Lower leg skin (tissue), 4 donors: ENCODE measurements at regions not wholly inside any gene's neighbourhood (a gene's known extent, or its start where the extent isn't known, plus 50 kb on each side); places are given as distances from the start of the nearest gene placed in this dataset.

Source experiments
- DNase-seq, 2 donors: peaks; one replicate each; pipeline ENCODE4 v3.0.0-alpha.2; 2019; ENCODE audit warnings: low spot score in 2 of 2
- H3K4me3 ChIP-seq: fragments of 200-600 bp; sonication (generic); 2 replicates; pipeline ENCODE4 v1.5.1; 2017; ENCODE audit warnings: mild to moderate bottlenecking, low read depth; ENCODE audit not compliant: poor library complexity, severe bottlenecking
- POLR2A ChIP-seq, 2 donors: fragments of 450-650 bp; IDR thresholded peaks; one replicate each; pipeline ENCODE4 v1.6.1; 2016 to 2017; ENCODE audit warnings: antibody characterized with exemption in 2 of 2, mild to moderate bottlenecking in 1 of 2, moderate library complexity in 1 of 2
- WGBS, 2 donors: methylation state at CpG; one replicate each; pipeline ENCODE4 v1.1.5; 2018; 5-methylcytosine and 5-hydroxymethylcytosine counted together
- intact Hi-C: fragments of 100-400 bp; cut with DNase I; formaldehyde crosslinking; loops from one replicate; pipeline ENCODE4 v1.15.0; 2023; ENCODE audit warnings: low total_unique reads
- TF ChIP-seq, protein P1 (sequence below), 3 donors: fragments of 450-650 bp; IDR thresholded peaks; one replicate each; pipeline ENCODE4 v1.5.1; 2016; ENCODE audit warnings: antibody characterized with exemption in 3 of 3, mild to moderate bottlenecking in 3 of 3, moderate library complexity in 2 of 3

DNA sequence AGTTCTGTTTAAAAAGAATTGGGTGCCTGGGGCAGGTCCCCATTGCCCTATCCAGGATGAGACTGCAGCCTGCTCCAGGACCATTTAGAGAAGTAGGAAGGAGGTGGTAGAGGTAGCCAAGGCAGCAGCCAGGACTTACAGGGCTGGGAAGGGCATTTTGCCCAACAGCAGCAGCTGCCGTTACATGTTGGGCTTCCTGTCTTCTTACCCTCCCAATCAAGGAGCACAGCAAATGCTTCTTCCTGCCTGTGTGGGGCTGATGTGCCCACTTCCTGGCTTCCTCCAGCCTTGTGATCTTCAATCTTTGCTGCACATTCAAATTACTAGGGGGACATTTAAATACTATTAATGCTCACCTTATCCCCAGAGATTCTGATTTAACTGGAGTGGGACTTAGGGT lies 112.0 kb downstream of the QPCT start:
- 33 to 42% methylated on average over 1 of the region's 1 CpG for WGBS, 2 donors
- no peak for TF ChIP-seq POLR2A (IDR thresholded peaks at IDR 0.05)
- TF ChIP-seq, protein P1, sequence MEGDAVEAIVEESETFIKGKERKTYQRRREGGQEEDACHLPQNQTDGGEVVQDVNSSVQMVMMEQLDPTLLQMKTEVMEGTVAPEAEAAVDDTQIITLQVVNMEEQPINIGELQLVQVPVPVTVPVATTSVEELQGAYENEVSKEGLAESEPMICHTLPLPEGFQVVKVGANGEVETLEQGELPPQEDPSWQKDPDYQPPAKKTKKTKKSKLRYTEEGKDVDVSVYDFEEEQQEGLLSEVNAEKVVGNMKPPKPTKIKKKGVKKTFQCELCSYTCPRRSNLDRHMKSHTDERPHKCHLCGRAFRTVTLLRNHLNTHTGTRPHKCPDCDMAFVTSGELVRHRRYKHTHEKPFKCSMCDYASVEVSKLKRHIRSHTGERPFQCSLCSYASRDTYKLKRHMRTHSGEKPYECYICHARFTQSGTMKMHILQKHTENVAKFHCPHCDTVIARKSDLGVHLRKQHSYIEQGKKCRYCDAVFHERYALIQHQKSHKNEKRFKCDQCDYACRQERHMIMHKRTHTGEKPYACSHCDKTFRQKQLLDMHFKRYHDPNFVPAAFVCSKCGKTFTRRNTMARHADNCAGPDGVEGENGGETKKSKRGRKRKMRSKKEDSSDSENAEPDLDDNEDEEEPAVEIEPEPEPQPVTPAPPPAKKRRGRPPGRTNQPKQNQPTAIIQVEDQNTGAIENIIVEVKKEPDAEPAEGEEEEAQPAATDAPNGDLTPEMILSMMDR (IDR thresholded peaks at IDR 0.05), result no peak
- intact Hi-C loops, result no loop called here
- H3K4me3 ChIP-seq, result no peak overlapping the region
- no peak for DNase-seq

DNA sequence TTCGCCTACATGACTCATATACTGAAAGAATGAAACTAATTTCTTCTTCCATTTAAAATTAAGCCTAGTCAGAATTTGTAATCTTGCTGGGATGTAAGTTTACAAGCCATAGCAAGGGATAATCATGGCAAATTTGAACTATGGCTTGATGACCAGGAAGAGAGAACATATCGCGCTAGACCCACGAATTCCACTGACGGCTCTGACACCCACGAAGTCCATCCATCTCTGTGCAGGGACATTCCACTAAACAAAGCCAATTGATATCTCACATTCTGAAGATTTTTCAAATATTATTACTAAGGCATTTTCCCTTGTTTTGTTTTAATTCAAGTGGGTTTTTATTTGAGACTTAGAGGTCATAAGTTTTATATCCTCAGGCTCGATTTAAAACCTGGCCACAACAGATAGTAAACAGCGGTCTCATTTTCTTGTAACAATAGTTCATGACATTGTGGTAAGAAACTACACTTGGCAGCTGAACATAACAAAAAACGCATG lies 113.0 kb downstream of the QPCT start:
- TF ChIP-seq POLR2A (IDR thresholded peaks at IDR 0.05), result no peak
- TF ChIP-seq, protein P1 (IDR thresholded peaks at IDR 0.05), result no peak
- intact Hi-C loops, result no loop called here
- DNase-seq, result no peak
- 81 to 82% methylated on average over 9 of the region's 9 CpGs for WGBS, 2 donors
- no peak overlapping the region for H3K4me3 ChIP-seq

DNA sequence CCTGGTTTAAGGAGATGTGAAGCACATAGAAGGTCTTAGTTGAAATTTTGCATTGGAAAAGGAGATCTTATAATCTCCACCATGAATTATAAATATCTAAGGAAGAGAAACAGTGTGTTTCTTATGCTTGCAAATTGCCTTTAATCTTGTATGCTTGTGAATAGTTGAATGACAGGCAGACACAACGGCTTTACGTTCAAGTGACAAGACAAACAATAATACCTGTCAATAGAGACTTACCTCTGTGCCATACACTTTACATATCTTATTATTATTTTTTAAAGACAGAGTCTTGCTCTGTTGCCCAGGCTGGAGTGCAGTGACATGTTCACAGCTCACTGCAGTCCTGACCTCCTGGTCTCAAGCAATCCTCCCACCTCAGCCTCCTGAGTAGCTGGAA lies 113.7 kb downstream of the QPCT start:
- no peak overlapping the region for H3K4me3 ChIP-seq
- intact Hi-C loops, result no loop called here
- 93% methylated on average over 2 of the region's 2 CpGs for WGBS, 2 donors
- DNase-seq, result no peak
- TF ChIP-seq, protein P1 (IDR thresholded peaks at IDR 0.05), result no peak
- TF ChIP-seq POLR2A (IDR thresholded peaks at IDR 0.05), result no peak

DNA sequence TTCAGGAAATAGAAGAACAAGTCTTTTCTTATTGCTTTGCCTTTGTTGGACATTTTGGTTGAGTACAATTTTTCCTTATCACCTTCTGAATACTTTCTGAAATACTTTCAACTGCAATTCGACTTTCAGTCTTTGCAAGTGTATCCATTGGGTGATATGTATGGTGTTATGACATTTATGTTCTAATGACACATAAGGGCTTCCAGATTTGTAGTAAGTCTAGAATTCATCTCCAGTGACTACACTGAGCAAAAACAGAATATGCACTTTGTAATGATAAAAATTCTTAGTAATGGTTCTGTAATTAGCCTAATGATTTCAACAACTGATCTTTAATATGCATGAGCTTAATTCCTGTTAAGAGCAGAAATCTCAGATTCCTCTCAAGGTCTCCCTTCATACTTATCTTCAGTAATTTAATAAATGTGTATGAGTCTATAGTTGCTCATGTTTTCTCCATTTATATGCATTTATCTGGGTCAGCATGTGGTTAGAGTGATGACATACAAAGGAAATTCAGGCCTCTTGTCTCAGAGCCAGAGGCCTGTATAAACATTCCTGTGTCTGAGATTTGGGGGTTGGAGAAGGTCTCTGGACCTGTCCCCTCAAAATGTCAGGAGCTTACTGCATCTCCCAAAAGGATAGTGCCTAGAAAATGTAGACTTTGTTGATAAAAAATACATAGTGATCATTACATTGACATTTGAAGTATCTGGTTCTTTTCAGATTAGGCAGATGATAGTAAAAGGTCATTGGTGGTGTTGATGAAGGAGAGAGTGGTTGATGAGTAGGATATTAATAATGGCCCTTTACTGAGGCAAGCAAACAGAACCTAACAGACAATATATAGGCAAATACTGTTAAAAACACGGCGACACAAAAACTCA lies 114.9 kb downstream of the QPCT start:
- H3K4me3 ChIP-seq, result no peak overlapping the region
- 91 to 95% methylated on average over 3 of the region's 3 CpGs for WGBS, 2 donors
- no peak for DNase-seq
- intact Hi-C loops, result no loop called here
- TF ChIP-seq, protein P1 (IDR thresholded peaks at IDR 0.05), result no peak
- no peak for TF ChIP-seq POLR2A (IDR thresholded peaks at IDR 0.05)

DNA sequence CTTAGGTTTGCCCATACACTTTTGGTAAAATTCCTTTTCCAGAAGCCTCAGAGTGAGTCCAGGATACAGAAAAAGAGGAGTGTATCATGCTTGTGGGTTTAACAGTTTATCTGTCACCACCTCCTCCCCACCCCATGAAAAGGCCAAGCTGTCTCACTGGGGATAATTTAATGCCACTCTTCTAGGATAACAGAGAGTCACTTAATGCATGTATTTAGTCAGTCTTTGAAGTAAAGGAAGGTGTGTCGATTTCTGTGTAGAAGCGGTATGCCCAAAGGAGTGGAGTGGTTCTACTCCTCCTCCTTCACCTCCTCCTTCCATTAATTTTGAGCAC lies 116.4 kb downstream of the QPCT start:
- no peak overlapping the region for H3K4me3 ChIP-seq
- 88 to 100% methylated on average over 2 of the region's 2 CpGs for WGBS, 2 donors
- intact Hi-C loops, result no loop called here
- TF ChIP-seq POLR2A (IDR thresholded peaks at IDR 0.05), result no peak
- TF ChIP-seq, protein P1 (IDR thresholded peaks at IDR 0.05), result no peak
- no peak for DNase-seq
